Hypothalamus (tissue), 51 donors: ENCODE measurements at regions not wholly inside any gene's neighbourhood (a gene's known extent, or its start where the extent isn't known, plus 50 kb on each side); places are given as distances from the start of the nearest gene placed in this dataset.
A peak's percentile ranks its signal among the peaks of the same experiment; 100 is the strongest.

ENCODE experiments used
- DNase-seq, 51 donors: peaks; one replicate each; lab custom pipeline; 2025; lab: John Stamatoyannopoulos, UW

DNA sequence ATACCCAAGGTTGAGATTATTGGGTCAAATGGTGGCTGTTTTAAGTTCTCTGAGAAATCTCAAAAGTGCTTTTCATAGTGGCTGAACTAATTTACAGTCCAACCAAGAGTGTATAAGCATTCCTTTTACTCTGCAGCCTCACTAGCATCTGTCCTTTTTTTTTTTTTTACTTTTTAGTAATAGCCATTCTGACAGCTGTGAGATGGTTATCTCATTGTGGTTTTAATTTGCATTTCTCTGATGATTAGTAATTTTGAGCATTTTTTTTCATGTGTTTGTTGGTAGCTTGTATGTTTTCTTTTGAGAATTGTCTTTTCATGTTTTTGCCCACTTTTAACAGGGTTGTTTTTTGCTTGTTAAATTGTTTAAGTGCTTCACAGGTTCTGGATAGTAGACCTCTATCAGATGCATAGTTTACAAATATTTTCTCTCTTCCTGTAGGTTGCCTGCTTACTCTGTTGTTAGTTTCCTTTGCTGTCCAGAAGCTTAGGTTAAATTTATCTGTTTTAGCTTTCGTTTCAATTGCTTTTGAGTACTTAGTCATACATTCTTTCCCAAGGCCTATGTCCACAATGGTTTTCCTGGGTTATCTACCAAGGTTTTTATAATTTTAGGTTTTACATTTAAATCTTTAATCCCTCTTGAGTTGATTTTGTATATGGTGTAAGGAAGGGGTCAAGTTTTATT is 881.3 kb upstream of the SEL1L start:
- DNase-seq, result no peak

DNA sequence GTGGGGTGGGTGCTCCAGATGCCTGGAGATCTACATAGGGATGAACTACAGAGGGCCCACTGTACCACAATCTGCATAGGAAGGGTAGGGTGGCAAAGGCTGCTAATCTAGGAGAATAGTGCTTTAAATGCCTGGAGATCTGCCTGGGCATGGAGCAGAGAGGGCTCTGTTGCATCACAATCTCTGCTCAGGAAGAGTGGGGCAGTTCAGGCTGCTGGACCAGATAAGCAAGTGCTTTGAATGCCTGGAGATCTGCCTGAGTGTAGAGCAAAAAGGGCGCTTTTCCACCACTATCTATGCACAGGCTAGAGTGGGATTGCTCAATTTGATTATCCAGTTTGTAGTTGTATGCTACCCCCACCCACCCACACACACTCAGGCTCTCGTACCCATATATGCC is 886.3 kb upstream of the SEL1L start:
- no peak for DNase-seq

DNA sequence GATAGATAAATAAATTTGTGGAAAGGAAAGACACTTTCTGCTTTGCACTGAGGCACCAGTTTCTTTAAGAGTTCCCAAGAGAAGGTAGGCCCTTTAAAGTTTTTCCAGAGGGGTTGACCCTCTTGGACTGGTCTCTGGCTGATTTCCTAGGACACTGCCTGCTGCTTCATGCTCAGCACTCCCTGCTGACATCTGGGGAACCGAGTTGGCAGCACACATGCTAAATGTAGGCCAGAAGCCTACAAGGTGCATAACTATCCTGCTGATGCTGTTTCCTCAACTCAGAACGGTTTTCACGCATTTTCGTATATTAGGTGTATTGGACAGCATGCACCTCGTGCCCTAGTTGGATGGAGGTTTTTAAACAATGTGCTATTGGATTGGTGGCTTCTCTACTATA is 887.2 kb upstream of the SEL1L start:
- DNase-seq, result peak in 1 of 51 donors; percentile 7

DNA sequence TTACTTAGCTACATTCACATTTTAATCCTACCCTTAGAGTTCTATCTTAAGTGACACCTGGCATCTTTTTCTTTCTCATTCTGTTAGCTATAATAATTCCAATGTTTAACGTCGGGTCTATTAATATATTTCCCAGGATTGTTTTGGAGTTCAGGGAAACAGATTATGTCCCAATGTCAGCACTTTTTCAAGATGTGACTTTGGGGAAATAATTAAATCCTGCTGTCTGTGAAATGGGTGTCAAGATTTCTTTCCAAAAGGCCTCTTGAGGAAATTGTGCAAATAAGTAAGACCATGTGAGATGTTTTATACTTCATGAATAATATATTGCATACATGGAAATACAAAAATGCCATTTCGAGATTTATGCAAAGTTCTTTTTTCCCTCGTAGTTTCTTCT is 887.6 kb upstream of the SEL1L start:
- no peak for DNase-seq

DNA sequence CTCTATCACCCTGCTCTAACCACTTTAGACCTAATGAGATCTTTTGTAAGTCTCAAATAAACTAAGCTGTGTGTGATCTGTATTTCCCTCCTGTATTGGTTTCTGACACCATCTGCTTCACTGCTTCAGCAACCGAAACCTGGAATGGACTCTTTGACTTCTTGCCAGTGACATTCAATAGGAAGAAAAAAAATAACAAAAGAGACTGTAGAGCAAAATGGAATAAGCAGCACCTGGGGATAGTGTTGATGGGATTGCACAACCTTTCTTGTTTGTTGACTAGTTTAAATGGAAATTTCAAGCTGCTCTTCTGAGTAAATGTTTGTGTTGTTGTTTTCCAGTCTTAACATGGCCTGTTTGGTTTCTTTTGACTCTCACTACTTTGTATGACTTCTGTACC is 888.6 kb upstream of the SEL1L start:
- DNase-seq, result no peak

DNA sequence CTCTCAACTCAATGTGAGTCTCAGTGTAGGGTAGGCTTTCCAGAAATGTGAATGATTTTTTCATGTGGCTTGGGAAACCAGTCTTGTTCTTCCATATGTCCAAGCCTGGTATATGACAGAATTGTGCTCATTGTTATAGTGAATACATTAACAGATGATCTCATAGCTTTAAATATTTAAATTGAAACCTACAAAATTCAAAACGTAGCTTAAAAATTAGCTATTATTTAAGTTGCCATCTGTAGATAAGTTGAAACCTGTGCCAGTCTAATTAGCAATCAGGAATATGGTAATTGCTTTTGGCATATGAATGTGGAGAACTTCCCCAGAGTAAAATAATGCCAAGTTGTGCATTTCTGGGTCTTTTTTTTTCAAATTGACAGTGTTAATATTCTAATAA is 891.6 kb upstream of the SEL1L start:
- DNase-seq, result no peak

DNA sequence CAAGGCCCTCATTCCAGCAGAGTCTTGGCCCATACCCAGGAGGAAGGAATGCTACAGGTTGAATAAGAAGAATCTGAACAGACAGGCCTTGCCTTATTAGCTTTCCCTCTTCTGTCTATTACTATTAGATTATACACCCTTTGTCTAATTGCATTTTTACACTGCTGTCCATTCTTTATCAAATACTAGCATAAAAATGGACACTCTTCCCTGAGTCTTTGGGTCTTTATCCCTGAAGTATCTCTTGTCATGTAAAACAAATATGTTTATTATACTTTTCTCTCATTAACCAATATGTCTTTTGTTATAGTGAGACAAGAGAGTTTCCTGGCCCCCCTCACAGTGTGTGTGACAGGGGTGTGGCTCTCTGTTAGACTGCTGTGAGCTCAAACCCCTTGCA is 897.4 kb upstream of the SEL1L start:
- no peak for DNase-seq

DNA sequence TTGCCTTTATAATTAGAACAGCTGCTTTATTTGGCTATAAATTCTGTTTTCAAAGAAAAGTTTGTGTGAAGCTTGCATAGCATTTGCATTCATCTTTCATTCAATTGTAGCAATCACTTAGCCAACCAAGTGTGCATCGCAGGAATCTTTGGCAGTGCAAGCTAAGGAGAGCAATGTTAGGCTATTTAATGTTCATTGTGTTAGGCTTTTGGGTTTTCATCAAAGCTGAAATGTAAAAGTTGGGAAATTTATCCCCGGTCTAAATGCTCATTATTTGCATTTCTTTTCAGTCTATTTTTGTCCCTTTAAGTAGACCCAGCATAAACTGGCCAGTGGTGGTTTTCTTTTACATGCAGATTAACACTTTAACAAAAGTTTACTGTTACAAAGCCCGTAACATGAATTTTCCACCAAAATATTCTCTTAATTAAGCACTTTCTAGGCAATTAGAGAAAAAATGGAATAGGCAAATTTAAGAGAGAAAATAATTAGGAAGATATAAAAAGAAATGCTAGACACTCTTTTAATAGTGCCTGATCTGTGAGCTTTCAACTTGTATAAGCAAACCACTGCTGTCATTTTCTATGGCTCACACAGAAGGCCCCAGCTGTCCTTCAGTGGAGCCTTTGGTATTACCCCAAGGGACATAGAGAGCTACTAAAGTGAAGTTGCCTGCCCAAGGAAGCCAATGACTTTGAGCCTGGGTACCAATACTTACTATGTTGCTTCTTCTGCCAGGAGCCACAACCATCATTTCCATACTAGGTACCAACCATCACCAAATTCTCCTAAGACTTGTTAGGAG is 898.9 kb upstream of the SEL1L start:
- peak in 1 of 51 donors; percentile 16 for DNase-seq

DNA sequence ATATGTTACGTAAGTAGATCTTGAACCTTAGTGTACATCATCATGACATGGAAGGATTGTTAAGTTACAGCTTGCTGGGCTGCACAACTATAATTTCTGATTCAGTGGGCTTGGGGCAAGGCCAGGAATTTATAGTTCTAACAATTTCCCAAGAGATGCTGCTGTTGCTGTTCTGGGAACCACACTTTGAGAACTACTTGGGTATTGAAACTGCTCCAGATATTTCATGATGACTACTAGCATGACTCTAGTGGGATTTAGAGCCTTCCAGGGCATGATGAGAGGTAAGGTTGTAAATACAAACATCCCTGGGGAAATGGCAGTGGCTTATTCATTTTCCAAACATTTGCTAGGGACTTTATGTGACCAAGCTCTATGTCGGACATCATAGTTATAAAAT is 904.8 kb upstream of the SEL1L start:
- no peak for DNase-seq

DNA sequence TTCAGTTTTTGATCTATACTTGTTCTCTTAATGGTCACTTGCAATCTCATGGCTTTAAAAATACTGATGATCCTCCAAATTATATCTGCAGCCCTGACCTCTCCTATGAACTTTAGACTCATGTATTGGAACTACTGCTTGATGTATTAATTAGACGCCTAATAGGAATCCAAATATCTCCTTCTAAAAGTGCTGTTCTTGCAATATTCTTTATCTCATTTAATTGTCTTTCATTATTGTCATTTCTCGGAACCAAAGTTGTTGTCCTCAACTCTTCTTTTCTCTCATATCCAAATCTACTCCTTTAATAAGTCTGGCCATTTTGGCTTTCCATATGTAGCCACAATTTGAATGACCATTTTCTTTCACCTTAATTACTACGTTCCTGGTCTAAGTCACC is 907.6 kb upstream of the SEL1L start:
- DNase-seq, result no peak

DNA sequence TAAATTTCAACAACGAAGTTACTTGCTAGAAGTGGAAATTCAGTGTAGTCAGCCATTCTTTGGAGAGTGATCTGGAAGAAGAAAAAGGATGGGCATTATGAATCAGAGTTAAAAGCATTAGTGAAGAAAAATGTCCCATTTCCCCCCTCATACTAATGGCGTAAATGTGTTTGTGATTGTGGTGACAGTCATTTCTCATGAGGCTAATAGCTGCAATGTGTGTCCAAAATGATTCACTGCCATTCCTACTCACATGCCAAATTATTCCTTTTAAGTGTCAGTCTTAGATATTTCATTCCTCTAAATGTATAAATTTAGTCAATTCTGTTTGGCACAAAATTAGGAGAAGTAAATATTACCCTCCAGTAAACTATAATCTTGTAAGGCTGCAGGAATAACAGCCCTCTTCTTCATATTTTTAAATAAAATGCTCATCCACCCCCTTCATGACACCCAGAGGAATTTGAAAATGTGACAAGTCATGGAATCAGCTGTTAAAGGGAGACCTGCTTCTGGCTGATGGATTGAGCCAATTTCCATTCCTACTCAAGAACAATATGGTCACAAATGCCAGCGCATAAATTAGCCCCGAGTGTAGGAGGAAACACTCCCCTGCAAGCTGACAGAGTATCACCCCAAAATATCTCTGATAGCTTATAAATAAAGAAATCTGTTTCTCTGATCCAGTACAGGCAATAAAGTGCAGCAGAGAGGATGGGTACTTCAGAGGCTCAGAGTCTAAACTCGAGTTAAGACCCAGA is 912.3 kb upstream of the SEL1L start:
- DNase-seq, result peak in 1 of 51 donors; percentile 5

DNA sequence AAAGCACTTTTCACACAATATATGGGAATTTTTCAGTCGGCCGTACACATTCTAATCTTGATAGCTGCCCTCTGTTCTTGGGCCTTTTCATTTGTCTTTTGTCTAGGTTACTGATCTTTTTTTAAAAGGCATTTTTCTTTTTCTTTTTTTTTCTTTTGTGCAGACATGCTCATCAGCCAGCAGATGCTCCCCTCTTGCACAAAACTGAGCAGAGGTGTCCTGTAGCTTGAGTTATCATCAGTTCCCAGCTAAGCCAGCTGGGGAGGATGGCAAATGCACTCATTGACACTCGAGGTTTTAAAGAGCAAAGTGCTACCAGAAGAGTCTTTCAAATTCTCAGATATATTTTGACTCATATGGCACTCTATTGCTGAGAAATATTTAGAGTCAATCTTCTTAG is 913.9 kb upstream of the SEL1L start:
- DNase-seq, result peak in 5 of 51 donors; percentile 0 to 16 (median 2)

DNA sequence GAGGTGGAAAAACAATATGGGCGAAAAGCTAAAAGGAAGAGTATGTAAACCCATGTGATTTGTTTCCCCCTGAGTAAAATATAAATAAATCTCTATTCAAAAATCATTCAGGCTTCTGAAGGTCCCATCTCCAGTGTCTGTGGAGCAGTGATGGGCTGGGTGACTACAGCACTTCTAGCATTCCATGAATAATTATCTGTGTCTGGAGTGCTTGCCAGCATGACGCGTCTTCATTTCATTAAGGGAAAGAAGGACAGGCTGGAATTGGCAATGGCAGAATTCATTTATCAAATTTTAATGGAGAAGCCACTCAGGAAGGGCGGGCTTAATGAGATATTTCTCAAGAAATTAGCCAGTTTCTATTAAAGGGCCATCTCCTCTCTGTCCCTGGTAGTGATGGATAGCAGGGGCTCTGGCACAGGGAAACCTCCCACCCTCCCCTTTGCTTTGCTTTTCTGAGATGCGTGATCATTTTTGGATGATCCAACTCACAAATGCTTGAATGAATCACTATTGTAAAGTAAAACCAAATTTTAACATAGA is 916.3 kb upstream of the SEL1L start:
- peak in 1 of 51 donors; percentile 30 for DNase-seq

DNA sequence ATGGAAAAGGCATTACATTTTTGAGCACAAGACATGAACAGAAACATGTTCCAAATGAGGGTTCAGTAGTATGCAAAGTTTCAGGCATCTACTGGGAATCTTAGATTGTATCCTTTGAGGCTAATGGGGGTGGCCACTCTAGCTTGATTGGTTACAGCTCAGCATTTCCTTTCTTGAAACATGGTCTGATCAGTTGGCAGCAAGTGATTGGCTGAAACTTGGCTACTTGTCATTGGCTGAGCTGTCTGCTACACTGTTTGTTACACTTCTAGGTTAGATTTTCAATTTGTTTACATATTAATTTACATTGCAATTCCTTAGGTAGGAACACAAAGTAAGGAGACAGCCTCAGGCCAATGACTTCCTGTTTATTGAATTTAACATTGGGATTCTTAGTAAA is 918.0 kb upstream of the SEL1L start:
- DNase-seq, result no peak

DNA sequence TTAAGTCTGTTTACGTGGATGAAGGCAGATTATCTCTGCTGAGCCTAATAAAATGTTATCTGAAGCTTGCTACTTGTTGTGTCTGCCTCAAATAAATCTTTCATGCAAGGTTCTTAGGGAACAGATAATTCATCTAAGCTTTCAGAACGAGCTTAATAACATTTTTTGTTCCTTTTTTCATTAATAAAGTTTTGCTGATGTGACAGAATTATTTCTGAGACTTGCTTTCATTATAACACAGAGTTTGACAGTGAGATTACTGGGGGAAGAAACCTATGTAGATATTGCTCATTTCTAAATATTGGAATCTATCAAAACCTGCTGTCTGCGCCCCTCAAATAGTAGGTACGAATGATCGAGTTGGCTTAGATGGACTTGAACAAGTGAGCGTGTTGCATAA is 948.7 kb upstream of the SEL1L start:
- DNase-seq, result no peak

DNA sequence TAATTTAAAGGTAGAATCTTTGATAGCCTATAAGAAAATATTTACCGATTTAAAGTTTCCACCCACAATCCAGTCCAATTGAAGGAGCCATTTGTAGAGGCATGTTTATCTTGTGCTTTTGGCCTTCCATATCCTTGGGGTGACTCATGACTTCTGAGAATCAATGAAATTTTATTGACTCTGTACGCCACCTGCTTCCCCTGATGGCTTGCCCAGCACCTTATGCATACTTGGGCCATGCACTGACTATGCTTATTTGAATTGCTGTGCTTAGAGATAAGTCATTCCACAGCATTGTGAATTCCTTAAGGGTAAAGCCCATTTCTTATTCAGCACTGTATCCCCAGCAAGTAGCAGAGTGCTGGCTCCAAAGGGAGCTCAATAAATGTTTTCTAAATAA is 954.8 kb upstream of the SEL1L start:
- no peak for DNase-seq

DNA sequence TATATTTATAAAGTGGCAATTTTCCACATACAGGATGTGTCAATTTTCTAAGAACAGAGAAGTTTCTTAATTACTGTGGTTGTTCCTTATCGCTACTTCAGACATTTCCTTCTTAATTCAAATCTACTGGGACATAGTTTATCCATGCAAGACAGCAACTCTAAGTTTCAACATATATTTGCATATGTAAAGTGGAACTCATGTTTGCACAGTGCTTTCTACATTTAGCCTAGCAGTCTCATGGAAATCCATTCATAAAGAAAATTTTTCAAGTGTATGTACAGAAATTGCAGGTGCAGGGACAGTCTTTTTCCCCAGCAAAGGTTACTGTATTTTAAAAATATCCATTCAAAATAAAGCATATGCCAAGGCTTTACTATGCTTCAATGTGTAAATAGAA is 956.7 kb upstream of the SEL1L start:
- no peak for DNase-seq

DNA sequence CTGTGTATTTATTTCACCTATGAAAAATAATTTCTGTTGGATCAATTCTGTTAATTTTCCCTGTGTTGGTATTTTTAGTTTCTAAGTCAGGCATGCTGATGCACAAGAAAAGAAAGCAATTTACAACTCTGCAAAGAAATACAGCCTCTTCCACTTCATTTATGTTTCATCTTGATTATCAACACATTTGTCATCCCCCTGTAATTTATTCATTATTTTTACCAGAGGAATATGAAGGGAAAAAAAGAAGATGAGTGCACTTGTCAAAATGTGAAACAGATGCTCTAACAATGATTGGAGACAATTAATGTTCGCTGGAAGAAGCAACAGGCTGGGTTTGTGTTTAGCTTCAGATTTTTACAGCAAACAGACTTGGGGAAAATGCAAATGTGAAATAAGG is 958.5 kb upstream of the SEL1L start:
- DNase-seq, result no peak

DNA sequence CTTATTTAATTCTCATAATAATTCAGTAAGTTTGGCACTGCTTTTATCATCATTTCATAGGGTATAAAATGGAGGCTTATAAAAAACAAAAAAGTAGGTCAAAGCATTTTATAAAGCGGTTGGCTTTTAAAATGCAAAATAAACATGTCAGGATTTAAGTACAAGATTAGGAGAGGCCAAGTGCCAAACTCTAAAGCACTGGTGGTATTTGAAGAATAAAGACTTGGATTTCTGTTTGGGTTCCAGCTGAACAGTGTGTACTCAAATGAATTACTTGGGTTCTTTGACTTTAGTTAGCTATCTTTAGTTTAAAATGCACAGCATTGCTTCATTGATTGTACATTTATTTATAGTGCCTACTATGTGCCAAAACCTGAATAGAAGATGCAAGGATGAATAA is 966.6 kb upstream of the SEL1L start:
- DNase-seq, result no peak

DNA sequence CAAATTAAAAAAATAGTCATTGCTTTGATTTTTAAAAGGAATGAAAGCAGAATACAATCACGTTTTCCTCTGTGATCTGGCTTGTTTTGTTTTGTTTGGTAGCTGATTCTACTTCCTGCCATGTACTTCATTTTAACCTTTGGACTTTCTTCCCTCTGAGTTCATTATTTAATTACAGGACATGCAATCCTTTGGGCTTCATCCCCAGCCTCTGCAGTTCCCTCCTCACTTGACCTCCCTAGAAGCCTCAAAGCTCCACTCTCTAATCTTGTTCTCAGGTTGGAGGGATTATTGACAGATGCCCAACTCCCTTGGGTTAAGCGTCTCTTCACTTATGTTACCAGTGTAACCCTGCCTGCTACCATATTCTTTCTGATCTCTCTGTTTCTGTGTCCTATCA is 967.9 kb upstream of the SEL1L start:
- DNase-seq, result no peak

DNA sequence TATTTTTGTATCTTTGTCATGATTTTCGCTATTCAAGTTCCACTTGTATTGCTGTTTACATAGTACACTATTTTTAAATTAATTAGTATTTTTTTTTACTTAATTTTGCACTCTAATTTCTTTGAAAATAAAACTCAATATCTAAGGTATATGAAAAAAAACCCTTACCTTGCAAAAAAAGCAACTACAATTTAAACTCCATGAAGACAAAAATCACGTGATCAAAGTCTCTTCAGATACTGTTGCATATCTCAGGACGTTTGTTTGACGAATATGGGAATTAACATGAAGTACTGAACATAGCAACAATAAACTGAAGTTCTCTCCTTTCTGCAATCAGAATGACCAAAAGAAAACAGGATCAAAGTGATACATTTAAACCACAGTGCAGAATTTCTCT is 968.4 kb upstream of the SEL1L start:
- DNase-seq, result no peak
